ENCODE measurements at regions not wholly inside any gene's neighbourhood (a gene's known extent, or its start where the extent isn't known, plus 50 kb on each side); places are given as distances from the start of the nearest gene placed in this dataset.

- TF ChIP-seq CTCF (IDR thresholded peaks at IDR 0.05): no peak
- no peak for TF ChIP-seq POLR2A (IDR thresholded peaks at IDR 0.05)
Measured at GRCh38 chr3:144953959-144954358, 982.3 kb downstream of the DIPK2A start.
